SK-N-SH treated with all-trans-retinoic acid at 6 μM for 48 hours (cell line): ENCODE measurements at regions not wholly inside any gene's neighbourhood (a gene's known extent, or its start where the extent isn't known, plus 50 kb on each side); places are given as distances from the start of the nearest gene placed in this dataset.

Experiments
- ARNTL ChIP-seq: fragments of 450-650 bp; formaldehyde crosslinking; IDR thresholded peaks from 2 replicates; pipeline ENCODE4 v1.5.0; 2020; ENCODE audit warnings: low read depth, mild to moderate bottlenecking, moderate library complexity, borderline replicate concordance
- SNAI2 ChIP-seq: fragments of 250-450 bp; sonication (Bioruptor Pico); IDR thresholded peaks from 2 replicates; pipeline ENCODE4 v1.5.0; 2020; ENCODE audit warnings: mild to moderate bottlenecking, moderate library complexity
- ZFP30 ChIP-seq: fragments of 450-650 bp; formaldehyde crosslinking; IDR thresholded peaks from 2 replicates; pipeline ENCODE4 v1.5.0; 2022; ENCODE audit warnings: mild to moderate bottlenecking, moderate library complexity
- ZNF565 ChIP-seq: fragments of 450-650 bp; formaldehyde crosslinking; conservative IDR thresholded peaks from 2 replicates; pipeline ENCODE4 v1.5.0; 2020; ENCODE audit warnings: low read depth, mild to moderate bottlenecking, moderate library complexity
- ZNF8 ChIP-seq: fragments of 450-650 bp; formaldehyde crosslinking; IDR thresholded peaks from 2 replicates; pipeline ENCODE4 v1.5.0; 2020; ENCODE audit warnings: mild to moderate bottlenecking, moderate library complexity
- TF ChIP-seq, protein P1 (sequence below): fragments of 250-450 bp; sonication (Bioruptor Pico); IDR thresholded peaks from 2 replicates; pipeline ENCODE4 v1.8.0; 2020; ENCODE audit warnings: mild to moderate bottlenecking, moderate library complexity, borderline replicate concordance
- TF ChIP-seq, protein P2 (sequence below): fragments of 250-450 bp; sonication (Bioruptor Pico); IDR thresholded peaks from 2 replicates; pipeline ENCODE4 v1.5.1; 2021; ENCODE audit warnings: mild to moderate bottlenecking, moderate library complexity

DNA sequence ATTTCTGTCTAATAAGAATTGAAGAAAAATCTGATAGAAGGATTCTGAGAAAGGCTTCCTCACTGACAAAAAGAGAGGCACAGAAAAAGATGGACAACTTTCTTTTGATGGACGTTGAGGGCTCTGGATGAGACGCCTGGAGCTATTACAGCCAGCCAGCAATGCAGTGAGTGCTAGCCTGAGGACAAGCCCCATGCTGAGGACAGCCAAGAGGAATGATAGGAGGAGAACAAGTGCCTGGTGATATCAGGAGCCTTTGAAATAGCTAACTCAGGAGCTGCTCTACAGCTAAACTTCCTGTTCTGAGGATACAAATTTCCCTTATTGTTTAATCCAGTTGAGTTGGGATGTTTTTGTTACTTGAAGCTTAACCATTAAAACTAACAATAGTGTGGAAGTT is 212.3 kb downstream of the COG6 start:
- TF ChIP-seq ARNTL (CRISPR knock-in tag): no peak
- TF ChIP-seq ZFP30 (CRISPR knock-in tag): no peak
- TF ChIP-seq, protein P1, sequence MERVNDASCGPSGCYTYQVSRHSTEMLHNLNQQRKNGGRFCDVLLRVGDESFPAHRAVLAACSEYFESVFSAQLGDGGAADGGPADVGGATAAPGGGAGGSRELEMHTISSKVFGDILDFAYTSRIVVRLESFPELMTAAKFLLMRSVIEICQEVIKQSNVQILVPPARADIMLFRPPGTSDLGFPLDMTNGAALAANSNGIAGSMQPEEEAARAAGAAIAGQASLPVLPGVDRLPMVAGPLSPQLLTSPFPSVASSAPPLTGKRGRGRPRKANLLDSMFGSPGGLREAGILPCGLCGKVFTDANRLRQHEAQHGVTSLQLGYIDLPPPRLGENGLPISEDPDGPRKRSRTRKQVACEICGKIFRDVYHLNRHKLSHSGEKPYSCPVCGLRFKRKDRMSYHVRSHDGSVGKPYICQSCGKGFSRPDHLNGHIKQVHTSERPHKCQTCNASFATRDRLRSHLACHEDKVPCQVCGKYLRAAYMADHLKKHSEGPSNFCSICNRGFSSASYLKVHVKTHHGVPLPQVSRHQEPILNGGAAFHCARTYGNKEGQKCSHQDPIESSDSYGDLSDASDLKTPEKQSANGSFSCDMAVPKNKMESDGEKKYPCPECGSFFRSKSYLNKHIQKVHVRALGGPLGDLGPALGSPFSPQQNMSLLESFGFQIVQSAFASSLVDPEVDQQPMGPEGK: no peak
- no peak for TF ChIP-seq SNAI2 (CRISPR knock-in tag)
- TF ChIP-seq, protein P2, sequence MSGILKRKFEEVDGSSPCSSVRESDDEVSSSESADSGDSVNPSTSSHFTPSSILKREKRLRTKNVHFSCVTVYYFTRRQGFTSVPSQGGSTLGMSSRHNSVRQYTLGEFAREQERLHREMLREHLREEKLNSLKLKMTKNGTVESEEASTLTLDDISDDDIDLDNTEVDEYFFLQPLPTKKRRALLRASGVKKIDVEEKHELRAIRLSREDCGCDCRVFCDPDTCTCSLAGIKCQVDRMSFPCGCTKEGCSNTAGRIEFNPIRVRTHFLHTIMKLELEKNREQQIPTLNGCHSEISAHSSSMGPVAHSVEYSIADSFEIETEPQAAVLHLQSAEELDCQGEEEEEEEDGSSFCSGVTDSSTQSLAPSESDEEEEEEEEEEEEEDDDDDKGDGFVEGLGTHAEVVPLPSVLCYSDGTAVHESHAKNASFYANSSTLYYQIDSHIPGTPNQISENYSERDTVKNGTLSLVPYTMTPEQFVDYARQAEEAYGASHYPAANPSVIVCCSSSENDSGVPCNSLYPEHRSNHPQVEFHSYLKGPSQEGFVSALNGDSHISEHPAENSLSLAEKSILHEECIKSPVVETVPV (CRISPR knock-in tag): no peak
- TF ChIP-seq ZNF8 (CRISPR knock-in tag): no peak
- TF ChIP-seq ZNF565 (CRISPR knock-in tag): no peak
